ENCODE measurements at regions not wholly inside any gene's neighbourhood (a gene's known extent, or its start where the extent isn't known, plus 50 kb on each side); places are given as distances from the start of the nearest gene placed in this dataset.

DNA sequence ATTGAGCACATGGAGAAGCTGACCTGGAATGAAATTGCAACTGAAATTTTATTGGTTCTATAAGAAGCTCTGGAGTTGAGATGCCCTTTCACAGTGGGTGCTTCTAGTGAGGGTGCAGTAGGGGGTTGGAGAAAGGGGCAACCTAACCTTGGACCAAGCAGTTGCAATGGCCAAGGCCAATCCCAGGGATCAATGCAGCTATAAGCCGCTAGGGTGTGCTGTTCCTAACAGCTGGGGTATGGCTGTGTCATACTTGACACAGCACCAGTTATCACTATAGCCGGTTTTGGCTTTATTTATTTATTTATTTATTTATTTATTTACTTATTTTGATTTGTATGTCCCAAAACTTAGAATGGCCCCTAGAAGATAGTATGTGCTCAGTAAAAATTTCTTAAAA is 505.9 kb downstream of the FLRT2 start:
- H3K36me3 ChIP-seq (ENCODE audit: control insufficient read depth, insufficient read depth, low read length): no peaks in the 10 kb centered on the region
- no peak for DNase-seq (ENCODE audit: extremely low read depth, insufficient read length)
- peak; percentile 46 for TF ChIP-seq CTCF (IDR thresholded peaks at IDR 0.05; ENCODE audit: insufficient read depth, low read length, poor library complexity, severe bottlenecking)
- H3K27me3 ChIP-seq (replicated peaks; ENCODE audit: control insufficient read depth, insufficient read depth, low read length): no peaks in the 10 kb centered on the region
- no peak overlapping the region for H3K4me3 ChIP-seq (replicated peaks; ENCODE audit: low read depth, low read length)

- TF ChIP-seq CTCF (IDR thresholded peaks at IDR 0.05; ENCODE audit: insufficient read depth, low read length, poor library complexity, severe bottlenecking): no peak
- Histone ChIP-seq H3K4me3 (replicated peaks; ENCODE audit: low read depth, low read length) (no peak overlapping the region), H3K27me3 (replicated peaks; ENCODE audit: control insufficient read depth, insufficient read depth, low read length) (no peaks in the 10 kb centered on the region), H3K36me3 (ENCODE audit: control insufficient read depth, insufficient read depth, low read length) (no peaks in the 10 kb centered on the region)
- DNase-seq (ENCODE audit: extremely low read depth, insufficient read length): no peak
Measured at GRCh38 chr14:86027990-86028389, 498.0 kb downstream of the FLRT2 start.

- H3K27me3 ChIP-seq (replicated peaks; ENCODE audit: control insufficient read depth, insufficient read depth, low read length): no peaks in the 10 kb centered on the region
- no peaks in the 10 kb centered on the region for H3K36me3 ChIP-seq (ENCODE audit: control insufficient read depth, insufficient read depth, low read length)
- no peak for DNase-seq (ENCODE audit: extremely low read depth, insufficient read length)
- no peak for TF ChIP-seq CTCF (IDR thresholded peaks at IDR 0.05; ENCODE audit: insufficient read depth, low read length, poor library complexity, severe bottlenecking)
- no peak overlapping the region for H3K4me3 ChIP-seq (replicated peaks; ENCODE audit: low read depth, low read length)
Measured at GRCh38 chr14:86027144-86027543, 497.2 kb downstream of the FLRT2 start.

DNA sequence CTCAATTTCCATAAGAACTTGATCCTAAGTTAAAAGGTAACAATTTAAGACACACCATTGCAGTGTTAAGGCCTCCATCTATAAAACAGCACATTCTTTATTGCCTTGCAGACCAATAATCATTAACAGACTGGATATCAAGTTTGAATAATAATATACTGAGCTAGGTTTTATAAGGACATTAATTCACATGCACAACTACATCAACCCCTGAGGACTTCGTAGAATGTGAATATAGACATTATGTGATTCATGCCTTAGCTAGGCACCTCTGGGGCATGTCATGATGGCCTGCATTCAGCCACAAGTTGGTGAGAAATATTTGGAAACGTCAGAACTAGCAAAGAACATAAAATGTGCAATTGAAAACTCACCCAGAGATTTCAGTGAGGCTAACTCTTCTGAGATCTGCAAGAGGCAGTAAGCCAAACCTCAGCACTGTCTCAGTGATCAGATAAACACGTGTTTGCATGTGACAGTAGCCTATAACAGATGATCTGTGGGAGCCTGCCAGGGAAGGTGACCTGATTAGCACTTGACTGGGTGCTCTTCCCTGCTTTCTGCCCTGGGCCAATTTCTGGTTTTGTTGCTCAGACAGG is 492.2 kb downstream of the FLRT2 start:
- no peak for TF ChIP-seq CTCF (IDR thresholded peaks at IDR 0.05; ENCODE audit: insufficient read depth, low read length, poor library complexity, severe bottlenecking)
- DNase-seq (ENCODE audit: extremely low read depth, insufficient read length): no peak
- Histone ChIP-seq H3K27me3 (replicated peaks; ENCODE audit: control insufficient read depth, insufficient read depth, low read length) (no peaks in the 10 kb centered on the region), H3K36me3 (ENCODE audit: control insufficient read depth, insufficient read depth, low read length) (no peaks in the 10 kb centered on the region), H3K4me3 (replicated peaks; ENCODE audit: low read depth, low read length) (no peak overlapping the region)

DNA sequence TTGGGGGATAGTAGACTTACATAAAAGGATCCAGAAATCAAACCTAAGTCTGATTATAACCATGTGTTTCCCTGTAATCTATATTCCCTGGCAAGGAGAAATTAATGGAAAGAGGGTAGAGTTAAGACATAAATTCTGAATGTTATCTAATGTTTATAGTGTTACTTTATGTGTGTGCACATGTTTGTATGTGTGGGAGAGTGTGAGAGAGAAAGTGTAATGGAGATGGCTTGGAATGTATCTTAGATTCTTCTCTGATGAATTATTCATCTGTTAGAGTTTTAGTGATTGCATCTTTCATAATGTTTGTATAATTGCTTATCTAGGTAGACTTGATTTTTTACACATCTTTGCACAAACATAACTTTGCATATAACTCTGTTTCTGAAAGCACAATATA is 490.9 kb downstream of the FLRT2 start:
- DNase-seq (ENCODE audit: extremely low read depth, insufficient read length): no peak
- H3K36me3 ChIP-seq (ENCODE audit: control insufficient read depth, insufficient read depth, low read length): no peaks in the 10 kb centered on the region
- H3K4me3 ChIP-seq (replicated peaks; ENCODE audit: low read depth, low read length): no peak overlapping the region
- H3K27me3 ChIP-seq (replicated peaks; ENCODE audit: control insufficient read depth, insufficient read depth, low read length): no peaks in the 10 kb centered on the region
- no peak for TF ChIP-seq CTCF (IDR thresholded peaks at IDR 0.05; ENCODE audit: insufficient read depth, low read length, poor library complexity, severe bottlenecking)

DNA sequence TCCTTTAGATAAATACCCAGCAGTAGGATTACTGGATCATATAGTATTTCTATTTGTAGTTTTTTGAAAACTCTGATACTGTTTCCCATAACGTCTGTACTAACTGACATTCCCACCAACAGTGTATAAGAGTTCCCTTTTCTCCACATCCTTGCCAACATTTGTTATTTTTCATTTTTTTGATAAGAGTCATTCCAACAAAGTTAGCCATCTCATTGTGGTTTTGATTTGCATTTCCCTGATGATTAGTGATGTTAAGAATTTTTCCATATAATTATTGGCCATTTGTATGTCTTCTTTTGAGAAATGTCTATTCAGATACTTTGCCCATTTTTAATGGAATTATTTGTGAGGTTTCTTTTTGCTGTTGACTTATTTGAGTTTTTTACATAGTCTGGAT is 486.0 kb downstream of the FLRT2 start:
- no peak for TF ChIP-seq CTCF (IDR thresholded peaks at IDR 0.05; ENCODE audit: insufficient read depth, low read length, poor library complexity, severe bottlenecking)
- Histone ChIP-seq H3K27me3 (replicated peaks; ENCODE audit: control insufficient read depth, insufficient read depth, low read length) (no peaks in the 10 kb centered on the region), H3K36me3 (ENCODE audit: control insufficient read depth, insufficient read depth, low read length) (no peaks in the 10 kb centered on the region), H3K4me3 (replicated peaks; ENCODE audit: low read depth, low read length) (no peak overlapping the region)
- DNase-seq (ENCODE audit: extremely low read depth, insufficient read length): no peak
